Adrenal gland (tissue), 5 donors: ENCODE measurements at regions not wholly inside any gene's neighbourhood (a gene's known extent, or its start where the extent isn't known, plus 50 kb on each side); places are given as distances from the start of the nearest gene placed in this dataset.

Experiments used
- CTCF ChIP-seq, 6 experiments: fragments of 450-650 bp in 4 of 6; fragments of 200-600 bp in 2 of 6; sonication (generic) in 1 of 6; IDR thresholded peaks; 1 replicate in 5 of 6; 2 replicates in 1 of 6; pipeline versions ENCODE4 v1.5.1 to v1.8.0; 2016 to 2021; ENCODE audit warnings: antibody characterized with exemption in 6 of 6, mild to moderate bottlenecking in 2 of 6, moderate library complexity in 1 of 6
- POLR2A ChIP-seq, 2 donors: fragments of 450-650 bp; IDR thresholded peaks; one replicate each; pipeline ENCODE4 v1.6.1; 2017; ENCODE audit warnings: antibody characterized with exemption in 2 of 2, mild to moderate bottlenecking in 2 of 2, moderate library complexity in 1 of 2
- donor health status: DM: no; HTN: no; CAD: no.

- TF ChIP-seq CTCF (IDR thresholded peaks at IDR 0.05) (no peak), POLR2A (IDR thresholded peaks at IDR 0.05) (no peak)
These were observed 194.8 kb downstream of the FRK start for GRCh38 chr6:115865914-115866313.
